ENCODE measurements at regions not wholly inside any gene's neighbourhood (a gene's known extent, or its start where the extent isn't known, plus 50 kb on each side); places are given as distances from the start of the nearest gene placed in this dataset.

GRCh38 chr4:106850691-106851090, 185.4 kb downstream of the DKK2 start:
- TF ChIP-seq CTCF (IDR thresholded peaks at IDR 0.05) = no peak
- TF ChIP-seq ZFX (IDR thresholded peaks at IDR 0.05; ENCODE audit: borderline replicate concordance) = no peak
